GM18870 (cell line): ENCODE measurements at regions not wholly inside any gene's neighbourhood (a gene's known extent, or its start where the extent isn't known, plus 50 kb on each side); places are given as distances from the start of the nearest gene placed in this dataset.
"Not testable (repeated sequence)": the region's sequence is repeated elsewhere in the genome, so short reads cannot be mapped to it uniquely, and the experiment has no call there.

Source experiments
- ATAC-seq: cut with Tn5 transposase; IDR thresholded peaks from one replicate; pipeline ENCODE4 v1.9.1; 2021; ENCODE audit warnings: moderate library complexity; ENCODE audit not compliant: unreplicated experiment

DNA sequence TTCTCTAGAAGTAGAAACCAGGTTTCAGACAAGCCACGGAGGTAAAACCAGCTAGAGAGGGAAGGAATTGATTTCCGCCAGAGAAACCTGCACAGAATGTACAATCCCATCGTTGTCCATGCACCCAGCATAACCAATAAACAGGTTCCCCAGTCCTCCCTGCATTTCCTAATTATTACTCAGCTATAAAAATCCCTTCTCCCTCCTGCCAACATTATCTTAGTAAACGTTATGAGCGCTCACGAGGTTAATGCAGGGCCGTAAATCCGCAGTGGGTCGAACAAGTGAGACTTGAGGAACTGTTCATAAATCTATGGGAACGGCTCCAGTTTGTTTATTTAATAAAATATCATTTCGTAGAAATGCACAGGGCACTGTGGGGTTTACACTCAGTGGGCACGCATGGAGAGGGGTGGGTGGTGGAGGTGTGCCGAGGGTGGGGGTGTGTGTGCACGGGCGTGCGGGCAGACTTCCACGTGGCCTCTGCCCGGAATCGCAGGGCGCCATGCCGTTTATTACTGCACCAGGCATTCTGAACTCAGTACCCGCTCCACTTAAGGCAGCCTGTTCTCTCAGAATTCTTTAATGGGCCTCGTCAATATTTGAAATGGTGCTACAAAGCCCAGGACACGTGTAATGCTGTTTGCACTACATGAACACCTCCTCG is 257.3 kb downstream of the MIAT start:
- ATAC-seq: no peak

DNA sequence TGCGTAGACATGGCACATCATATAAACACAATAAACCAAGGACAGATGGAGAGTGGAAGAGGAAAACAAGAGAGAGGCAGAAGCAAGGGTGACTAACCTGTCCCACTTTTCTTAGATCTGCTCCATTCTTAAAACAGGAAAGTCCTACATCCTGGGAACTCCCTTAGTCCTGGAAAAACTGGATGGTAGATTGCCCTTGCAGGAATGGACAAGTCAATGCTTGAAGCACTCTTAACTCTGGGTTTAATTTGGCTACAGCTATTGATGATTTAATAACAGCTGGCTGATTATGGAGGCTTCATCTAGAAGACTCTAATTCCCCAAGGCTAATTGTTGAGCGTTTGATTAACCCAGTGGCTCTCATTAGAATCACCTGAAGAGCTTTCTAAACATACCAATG is 258.8 kb downstream of the MIAT start:
- no peak for ATAC-seq

DNA sequence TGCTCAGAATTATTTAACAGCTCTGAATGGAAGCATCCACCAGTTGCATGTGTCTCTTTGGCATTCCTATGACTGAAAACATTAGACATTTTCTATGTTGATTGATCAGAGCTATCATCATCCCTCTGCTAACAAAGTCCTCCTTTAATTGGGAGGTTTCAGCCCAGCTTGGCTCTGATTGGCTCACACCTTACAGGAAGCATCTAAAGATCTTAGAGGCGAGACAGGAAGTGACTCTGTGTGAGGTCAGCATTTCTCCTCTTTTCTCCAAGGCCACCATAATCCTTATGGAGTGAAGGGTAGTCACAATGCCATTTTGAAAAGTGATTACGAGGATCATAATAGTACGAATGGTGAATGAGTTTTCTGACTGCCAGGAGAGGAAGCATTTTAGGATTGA is 260.8 kb downstream of the MIAT start:
- no peak for ATAC-seq

DNA sequence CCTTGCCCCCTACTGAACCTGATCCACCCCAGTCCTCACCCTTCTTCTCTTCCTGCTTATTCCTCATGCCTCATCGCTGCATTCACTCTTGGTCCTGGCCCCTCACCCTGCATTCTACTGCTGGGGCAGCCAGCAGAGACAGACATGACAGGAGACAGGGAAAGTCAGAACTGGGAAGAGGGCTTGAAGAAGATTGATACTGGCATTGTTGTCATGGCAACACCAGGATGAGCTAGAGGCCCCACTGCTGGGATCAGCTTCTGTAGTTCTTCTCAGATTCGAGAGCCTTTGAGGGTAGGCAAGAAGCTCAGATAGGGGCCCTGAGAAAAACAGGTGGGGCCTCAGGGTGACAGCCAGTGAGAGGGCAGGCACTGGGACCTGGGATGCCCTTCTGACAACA is 264.3 kb downstream of the MIAT start:
- ATAC-seq: no peak

DNA sequence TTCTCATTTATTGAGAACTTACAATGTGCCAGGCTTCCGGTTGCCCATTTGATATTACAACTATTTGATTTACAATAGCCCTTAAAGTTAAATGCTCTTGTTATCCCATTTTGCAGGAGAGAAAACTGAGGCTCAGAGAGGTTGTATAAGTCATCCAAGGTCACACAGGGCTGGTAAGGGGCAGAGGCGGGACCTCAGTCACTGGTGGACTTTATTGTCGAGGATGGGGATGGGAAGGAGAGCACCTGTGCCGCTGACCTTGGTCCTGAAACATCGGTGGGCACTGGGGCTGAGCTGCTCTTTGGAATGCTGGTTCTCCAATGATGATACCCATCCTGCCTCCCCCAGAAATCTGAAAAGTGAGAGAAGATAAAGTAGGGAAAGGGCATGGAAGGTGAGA is 265.4 kb downstream of the MIAT start:
- no peak for ATAC-seq

DNA sequence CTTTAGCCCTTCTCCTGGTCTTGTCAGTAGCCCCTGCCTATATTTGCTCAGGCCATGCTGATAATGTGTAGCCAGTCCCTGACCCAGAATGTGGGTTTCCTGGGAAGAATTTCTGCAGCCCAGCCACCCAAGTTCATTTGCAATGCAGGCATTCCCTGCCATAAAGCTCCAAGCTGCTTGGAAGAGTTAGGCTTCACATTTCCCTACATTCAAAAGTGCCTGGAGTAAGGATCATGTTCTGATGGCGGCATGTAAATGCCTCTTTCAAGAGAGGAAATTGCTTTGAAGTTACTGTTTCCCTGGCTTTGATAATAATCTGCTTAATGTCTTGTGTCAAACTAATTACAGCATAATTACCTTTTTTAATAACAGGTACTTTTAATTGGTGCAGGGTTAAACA is 266.1 kb downstream of the MIAT start:
- ATAC-seq: no peak

DNA sequence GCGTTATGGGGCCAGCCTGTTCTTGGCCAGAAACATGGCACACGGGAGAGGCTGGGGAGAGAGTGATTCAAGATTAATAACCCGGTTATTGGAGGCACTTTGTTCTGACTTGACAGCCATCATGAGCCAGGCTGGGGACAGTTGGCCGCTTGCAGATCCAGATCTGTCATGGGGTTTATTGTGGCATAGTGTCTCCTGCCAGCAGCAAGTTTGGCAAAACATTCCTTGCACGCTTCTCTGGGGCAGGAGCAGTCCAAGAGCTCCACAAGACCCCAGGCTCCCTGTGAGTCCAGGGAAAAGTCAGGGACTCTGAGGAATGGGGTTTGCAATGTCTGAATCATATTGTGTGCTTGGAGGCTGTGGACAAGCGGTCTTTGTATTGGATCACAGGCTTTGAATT is 270.4 kb downstream of the MIAT start:
- no peak for ATAC-seq

DNA sequence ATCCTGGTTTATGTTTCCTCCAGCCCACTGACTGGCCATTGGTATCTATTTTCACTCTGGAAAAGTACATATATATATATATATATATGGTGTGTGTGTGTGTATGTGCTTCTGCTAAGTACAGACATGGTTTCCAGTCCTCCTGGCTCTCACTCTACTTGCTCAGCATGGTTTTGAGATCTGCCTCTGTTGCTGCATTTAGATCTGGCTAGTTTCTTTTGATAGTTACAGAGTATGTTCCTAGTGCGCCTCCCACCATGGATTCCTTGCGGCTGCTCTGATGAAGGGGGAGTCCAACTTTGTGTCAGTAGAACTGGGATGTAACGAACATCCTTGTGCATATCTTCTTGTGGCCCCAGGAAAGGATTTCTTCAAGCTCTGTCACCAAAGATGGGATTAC is 274.1 kb downstream of the MIAT start:
- ATAC-seq: no peak

DNA sequence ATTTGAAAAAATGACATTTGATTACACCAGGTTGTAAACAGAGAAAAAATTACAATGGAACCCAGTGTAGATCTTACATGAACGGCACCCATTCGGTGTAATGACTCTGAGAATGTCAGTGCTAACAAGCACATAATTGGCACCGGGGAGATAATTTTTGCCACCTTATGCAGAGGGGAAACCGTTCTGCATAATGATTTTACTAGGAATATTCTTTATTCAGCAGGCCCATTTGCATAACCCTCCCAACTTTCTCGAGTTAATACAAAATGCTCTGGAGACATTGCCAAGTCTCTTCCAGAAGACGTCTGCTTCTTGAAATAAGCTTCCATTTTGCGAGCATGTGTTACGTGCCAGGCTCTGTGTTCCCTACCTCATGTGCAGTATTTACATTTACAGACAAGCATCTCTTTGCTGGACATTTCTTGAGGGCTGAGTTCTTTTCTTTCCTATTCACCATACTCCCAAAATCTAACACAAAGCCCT is 275.8 kb downstream of the MIAT start:
- no peak for ATAC-seq

DNA sequence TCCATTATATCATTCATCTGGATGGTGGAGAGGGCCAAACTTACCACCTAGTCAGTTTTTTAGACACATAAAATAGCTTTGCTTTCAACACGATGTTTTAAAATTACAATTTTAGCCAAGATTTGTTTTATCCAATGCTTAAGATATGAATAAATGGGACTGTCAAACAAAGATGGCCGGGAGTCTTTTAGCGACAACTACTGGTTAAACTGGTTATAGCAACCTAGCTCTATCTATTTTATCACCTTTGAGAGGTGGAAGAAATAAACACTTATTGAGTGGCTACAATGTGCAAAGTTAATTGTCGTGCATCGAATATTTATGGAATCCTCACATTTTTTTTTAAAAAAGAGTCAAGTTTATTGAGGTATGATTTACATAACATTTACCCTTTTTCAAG is 279.8 kb downstream of the MIAT start:
- ATAC-seq: no peak

DNA sequence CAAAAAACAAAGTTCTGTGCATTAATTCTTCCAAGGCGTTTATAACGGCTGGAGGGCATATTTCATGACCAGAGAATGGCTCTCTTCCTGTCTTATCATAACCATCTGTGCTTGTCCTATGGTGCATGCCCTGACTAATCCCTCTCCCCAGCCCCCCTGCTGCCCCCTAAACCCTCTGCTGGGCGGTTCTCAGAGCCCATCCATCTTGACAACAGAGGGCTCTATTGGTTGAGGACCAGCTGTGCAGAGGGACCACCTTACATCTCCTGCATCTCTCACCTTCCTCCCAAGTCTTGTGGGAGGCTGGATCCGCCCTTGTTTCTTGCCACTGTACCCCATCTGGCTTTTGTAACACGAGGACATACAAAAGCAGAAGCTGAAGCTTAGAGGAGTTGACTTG is 282.1 kb downstream of the MIAT start:
- no peak for ATAC-seq

DNA sequence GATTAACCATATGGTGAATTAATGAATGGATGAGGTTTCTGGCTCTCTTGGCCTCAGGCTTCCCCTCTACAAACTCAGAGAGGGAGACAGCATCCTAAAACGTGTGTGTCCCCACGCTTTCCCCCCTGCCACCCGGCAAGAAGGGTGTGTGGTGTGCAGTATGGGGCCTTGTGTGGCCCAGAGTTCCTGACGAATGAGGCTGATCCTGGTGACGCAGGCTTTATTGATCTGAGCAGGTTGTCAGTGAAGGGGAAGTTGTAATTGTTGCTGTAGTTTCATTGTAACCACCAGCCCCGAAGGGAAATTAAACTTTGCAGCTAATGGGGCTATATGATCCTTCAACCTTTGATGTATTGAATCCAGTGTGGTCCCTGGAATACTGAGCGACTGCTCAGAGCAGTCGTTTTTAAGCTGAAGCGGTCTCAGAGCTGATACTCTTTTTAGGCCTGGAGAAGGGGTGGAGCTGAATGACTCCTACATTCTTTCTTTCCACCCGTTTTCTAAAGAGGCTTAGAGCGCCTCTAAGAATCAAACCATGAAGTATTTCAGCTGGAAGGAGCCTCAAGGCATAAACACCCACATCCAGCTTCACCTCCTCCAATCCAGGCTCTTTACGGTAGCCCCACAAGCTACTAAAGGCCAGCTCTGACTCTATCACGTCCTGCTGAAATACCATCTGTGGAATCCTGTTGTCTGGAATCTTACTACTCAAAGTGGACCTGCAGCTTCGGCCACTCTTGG is 284.7 kb downstream of the MIAT start:
- no peak for ATAC-seq

DNA sequence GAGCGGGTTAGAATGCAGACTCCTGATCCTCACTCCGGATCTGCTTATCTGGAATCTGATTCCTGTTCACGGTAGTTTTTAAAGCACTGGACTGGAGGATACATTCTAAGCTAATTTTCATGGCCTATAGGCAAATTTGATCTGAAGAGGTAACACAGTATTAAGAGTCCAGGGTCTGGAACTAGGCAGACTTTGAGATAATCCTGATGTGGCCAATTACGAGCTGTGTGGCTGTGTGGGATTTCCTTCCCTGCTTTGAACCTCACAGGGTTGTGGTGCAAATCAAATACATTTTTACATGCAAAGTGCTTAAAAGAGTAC is 285.2 kb downstream of the MIAT start:
- ATAC-seq: no peak

DNA sequence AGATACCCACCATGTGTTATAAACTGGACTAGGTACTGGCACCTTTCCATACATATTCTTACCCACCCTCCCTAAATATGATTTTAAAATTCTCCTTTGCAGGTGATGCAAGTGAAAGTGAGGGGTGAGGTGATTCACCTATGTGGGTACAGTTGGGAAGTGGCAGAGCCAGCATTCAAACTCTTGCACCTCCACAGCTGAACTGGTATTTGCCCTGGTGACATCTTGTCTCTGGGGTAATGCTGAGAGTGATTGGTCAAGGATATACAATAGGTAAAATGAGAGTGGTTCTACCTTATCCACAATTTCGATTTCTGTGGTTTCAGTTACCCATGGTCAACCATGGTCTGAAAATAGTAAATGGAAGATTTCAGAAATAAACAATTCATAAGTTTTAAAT is 288.2 kb downstream of the MIAT start:
- no peak for ATAC-seq

DNA sequence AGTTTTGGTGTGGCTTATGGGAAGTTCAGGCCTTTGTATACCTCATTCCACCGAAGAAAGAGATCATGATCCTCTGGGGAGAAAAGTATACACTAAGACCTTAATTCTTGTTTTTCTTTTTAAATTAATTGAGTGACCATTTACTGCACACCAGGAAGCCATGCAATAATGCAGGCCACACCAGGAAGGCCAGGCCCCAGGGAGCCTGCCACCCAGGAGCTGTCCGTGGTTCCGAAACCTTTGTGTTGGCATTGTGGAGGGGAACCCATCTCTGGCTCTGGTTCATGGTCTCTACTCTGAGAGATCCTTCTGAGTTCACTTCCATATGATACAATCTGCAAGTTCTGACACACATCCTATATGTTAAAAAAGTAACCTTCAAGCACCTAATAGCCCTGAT is 291.8 kb downstream of the MIAT start:
- ATAC-seq: no peak

DNA sequence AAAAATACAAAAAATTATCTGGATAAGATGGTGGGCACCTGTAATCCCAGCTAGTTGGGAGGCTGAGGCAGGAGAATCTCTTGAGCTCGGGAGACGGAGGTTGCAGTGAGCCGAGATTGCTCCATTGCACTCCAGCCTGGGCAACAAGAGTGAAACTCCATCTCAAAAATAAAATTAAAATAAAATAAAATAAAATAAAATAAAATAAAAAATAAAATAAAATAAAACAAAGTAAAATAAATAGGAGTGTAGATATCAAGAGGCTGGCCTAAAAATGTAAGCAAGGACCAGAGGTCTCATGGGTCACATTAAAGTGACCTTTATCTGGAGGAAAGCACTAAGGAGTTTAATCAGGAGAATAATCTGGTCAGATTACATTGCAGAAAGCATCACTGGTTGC is 293.8 kb downstream of the MIAT start:
- not testable (repeated sequence) for ATAC-seq

DNA sequence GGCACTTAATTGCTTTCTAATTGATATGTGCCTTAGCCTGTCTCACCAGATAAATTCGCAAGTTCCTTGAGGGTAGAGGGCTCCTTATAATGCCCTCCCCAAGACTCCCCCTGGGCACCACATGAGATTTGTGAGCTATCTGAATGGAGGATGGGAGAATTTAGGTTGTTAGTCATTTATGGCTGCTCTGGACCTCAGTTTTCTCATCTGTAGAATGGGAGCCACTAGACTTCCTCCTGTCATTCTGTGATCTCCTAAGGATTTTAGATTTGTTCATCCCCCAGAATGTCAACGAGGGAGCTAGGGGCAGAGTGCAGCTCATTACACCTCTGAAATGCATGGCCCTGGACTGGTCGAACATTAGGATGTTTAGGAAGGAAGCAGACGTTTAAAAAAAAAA is 294.6 kb downstream of the MIAT start:
- no peak for ATAC-seq

DNA sequence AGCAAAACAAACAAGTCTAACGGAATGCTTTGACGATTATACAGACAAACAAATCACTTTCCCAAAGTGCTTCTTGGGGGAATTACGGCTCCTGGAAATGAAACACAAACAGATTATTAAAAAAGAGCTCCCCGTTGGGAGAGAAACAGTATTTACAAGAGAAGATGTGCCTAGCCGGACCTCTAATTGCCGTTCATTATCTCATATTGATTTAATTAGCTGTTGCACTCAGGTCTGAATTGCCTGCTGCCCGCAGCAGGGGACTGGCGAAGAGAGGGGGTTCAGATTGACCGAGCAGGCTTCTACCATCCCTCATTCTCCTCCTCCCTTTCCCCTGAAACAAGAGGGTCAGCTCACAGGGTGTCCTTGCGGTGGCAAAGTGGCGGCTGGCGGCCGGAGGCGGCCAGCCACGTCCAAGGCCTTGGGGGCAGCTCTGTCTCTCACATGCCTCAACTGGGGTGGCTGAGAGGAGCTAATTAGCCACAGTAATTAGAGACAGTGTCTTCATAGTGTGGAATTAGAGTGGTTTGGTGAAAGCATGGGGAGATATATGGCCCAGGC is 295.1 kb downstream of the MIAT start:
- ATAC-seq: no peak

DNA sequence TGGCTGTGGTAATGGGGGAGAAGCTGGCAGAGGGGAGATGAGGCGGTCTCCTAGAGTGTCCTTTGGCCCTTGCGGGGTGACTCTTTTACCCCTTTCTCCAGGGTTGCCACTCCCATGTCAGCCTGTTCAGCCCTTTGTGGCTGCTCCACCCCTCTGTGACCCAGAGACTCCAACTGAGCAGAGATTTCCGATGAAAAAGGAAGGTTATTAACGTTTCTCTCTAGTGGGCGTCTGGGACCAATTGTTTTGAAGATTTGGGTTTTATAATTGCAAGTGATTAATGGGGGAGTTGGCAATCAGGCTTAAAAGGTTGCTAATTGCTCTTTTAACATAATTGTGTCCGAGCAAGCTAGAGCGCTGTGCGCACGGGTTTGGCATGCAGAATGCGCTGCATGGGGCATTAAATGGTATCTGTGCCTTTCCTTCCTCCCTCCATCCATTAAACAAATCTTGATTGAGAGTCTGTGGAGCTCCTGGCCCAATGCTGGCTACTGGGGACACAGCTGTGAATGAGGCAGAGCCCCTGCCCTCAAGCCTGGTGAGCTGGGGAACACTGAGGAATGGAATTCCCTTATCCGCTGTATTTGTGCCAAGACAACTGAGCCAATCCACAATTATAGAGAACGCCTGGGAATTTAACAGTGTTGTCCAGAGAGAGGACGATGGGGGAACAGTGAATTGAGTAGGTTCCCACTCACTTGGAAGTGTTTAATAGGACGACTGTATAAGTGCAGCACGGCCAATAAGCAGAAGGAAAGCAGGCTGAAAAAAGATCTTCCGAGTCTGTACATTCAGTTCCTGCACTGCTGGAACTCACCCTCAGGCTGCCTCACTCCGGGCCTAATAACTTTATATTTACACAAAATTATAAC is 295.9 kb downstream of the MIAT start:
- no peak for ATAC-seq

DNA sequence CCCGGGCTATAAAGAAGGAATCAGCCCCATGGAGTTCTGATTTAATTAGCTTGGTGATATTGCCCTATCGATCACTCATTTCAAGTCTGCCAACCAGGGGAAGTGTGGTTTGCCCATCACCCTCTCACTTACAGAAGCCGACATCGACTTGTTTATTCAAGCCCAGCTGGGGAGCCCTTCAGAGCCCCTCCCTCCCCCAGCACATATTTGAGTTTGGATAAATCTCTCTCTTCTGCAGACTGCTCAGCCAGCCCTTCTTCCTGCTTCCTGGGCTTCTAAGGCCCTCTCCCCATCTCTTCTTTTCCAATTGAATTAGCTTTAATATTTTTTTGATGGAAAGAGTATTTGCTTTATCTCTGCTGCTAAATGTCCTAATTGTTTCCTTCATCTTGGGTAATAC is 299.0 kb downstream of the MIAT start:
- ATAC-seq: no peak

DNA sequence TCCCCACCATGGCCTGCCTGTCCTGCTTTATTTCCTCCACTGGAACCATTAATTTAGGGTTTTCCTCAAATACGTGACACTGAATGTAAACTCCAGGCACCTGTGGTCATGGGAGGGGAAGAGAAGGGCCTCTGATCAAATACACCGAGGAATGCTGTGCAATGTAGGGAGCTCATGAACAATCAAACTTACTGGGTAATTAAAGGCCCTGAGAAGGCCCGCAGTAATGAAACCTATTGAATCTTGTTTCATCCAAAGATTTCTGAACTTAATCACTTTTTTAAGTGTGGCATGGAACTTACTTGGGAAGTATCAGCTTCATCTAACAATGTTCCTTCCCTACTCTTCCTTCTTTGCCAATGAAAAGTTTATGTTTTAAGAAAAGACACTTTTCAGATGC is 299.8 kb downstream of the MIAT start:
- ATAC-seq: no peak

DNA sequence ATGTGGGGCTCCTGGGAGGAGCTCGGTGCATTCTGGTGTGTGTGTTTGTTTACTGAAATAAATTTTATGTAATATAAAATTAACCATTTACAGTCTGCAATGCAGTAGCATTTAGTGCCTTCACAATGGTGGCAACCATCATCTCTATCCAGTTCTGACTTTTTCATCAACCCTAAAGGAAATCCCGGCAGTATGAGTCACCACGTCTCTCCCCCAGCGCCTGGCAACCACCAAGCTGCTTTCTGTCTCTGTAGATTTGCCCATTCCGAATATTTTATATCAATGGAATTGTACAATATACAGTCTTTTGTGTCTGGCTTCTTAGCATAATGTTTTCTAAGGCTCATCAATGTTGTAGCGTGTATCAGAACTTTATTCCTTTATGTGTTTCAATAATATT is 300.5 kb downstream of the MIAT start:
- no peak for ATAC-seq
